Activated T-helper 1 cell treated with anti-CD3 and anti-CD28 coated beads, Interleukin-12 subunit alpha, Interleukin-12 subunit beta, Interleukin-2, Interleukin-4 antibody, amounts not matched to agents 30 ng/mL and 10 ng/mL and 1 ng/mL, durations not matched to agents 14 hours and 24 hours and 36 hours (primary cell): ENCODE measurements at regions not wholly inside any gene's neighbourhood (a gene's known extent, or its start where the extent isn't known, plus 50 kb on each side); places are given as distances from the start of the nearest gene placed in this dataset.

Source experiments
- DNase-seq: peaks from one replicate; pipeline ENCODE4 v3.0.0; 2021; ENCODE audit warnings: low spot score
- H3K27ac Mint-ChIP-seq: one replicate; pipeline ENCODE4 v1.8.0; 2021; ENCODE audit warnings: mild to moderate bottlenecking, mixed read lengths
- H3K27me3 Mint-ChIP-seq: one replicate; pipeline ENCODE4 v1.8.0; 2022; ENCODE audit warnings: mild to moderate bottlenecking, moderate library complexity, mixed read lengths; ENCODE audit not compliant: insufficient read depth
- H3K36me3 Mint-ChIP-seq: one replicate; pipeline ENCODE4 v1.8.0; 2021; ENCODE audit warnings: low read depth, mixed read lengths
- H3K4me1 Mint-ChIP-seq: one replicate; pipeline ENCODE4 v1.8.0; 2021; ENCODE audit warnings: low read depth, mixed read lengths
- H3K4me3 Mint-ChIP-seq: one replicate; pipeline ENCODE4 v1.8.0; 2021; ENCODE audit warnings: mild to moderate bottlenecking, moderate library complexity, mixed read lengths
- H3K9me3 Mint-ChIP-seq: one replicate; pipeline ENCODE4 v1.8.0; 2021; ENCODE audit warnings: mixed read lengths
- intact Hi-C: fragments of 100-400 bp; cut with micrococcal nuclease; formaldehyde crosslinking; loops from one replicate; pipeline ENCODE4 v1.15.1; 2024

GRCh38 chr20:39654171-39654570 is 692.0 kb downstream of the DHX35 start:
- Mint-ChIP-seq H3K4me3 (no peak overlapping the region), H3K27ac (no peak overlapping the region), H3K36me3 (no peaks in the 10 kb centered on the region), H3K27me3 (peaks cover 4% of the 10 kb centered on the region), H3K4me1 (no peaks in the 10 kb centered on the region), H3K9me3 (peaks cover 3% of the 10 kb centered on the region)
- no peak for DNase-seq
- intact Hi-C loops = no loop called here

DNA sequence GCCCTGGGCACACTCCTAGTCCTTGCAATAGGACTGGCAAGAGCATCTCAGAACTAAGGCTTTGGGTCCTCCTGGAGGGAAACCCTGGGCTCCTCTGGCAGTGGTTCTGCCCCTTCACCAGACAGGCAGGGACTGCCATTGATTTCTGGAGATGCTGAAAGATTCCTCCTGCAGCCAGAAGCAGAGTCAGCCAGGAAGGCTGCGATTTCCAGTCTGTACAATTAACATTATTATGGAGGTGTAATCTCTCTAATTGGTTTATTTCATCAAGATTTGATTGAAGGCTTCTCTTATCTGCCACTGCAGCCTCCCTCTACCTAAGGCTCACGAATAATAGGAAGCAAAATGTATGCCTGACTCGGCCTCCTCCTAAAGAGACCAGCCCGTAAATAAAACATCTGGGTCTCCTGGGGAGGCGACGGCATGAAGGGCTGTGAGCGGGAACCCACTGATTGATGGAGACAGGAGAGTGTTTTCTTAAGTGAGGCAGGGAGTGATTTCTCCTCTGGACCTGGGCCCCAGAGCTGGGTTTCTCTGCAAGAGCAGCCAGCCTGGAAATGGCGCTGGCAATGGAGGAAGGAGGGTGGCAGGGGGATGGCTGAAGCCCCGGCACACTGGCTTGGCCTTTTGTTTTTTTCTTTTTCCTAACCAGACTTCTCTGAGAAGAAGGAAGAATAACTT is 689.6 kb downstream of the DHX35 start:
- Mint-ChIP-seq H3K36me3 (no peaks in the 10 kb centered on the region), H3K27ac (no peak overlapping the region), H3K27me3 (peaks cover 4% of the 10 kb centered on the region), H3K4me1 (no peaks in the 10 kb centered on the region), H3K9me3 (peaks cover 3% of the 10 kb centered on the region), H3K4me3 (no peak overlapping the region)
- DNase-seq = no peak
- intact Hi-C loops = no loop called here

DNA sequence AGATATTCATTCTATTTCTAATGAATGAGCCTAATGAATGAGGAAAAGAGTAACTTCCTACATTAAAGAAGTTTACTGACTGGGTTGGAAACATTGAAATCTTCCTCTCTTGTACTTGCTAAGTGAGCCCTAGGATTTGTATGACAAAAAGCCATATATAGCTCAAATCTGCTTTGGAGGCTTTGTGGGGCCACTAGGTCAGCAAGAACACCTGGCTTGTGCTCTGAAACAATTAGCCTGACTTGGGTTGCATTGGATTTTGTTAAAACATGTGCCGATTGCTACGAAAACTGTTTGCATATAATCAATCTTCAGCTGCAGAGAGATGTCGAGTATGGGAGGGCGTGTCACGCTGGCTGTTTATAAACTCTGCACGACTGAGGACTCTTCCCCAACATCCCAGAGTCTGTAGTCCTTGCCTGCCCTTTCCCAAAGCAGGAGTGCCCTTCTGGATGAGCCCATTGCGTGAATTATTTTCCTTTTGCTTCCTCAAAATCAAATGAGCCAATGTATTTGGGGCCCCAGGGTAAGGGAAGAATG is 684.8 kb downstream of the DHX35 start:
- intact Hi-C loops = no loop called here
- Mint-ChIP-seq H3K4me1 (no peaks in the 10 kb centered on the region), H3K27me3 (no peaks in the 10 kb centered on the region), H3K9me3 (no peaks in the 10 kb centered on the region), H3K27ac (no peak overlapping the region), H3K4me3 (no peak overlapping the region), H3K36me3 (no peaks in the 10 kb centered on the region)
- DNase-seq = no peak

DNA sequence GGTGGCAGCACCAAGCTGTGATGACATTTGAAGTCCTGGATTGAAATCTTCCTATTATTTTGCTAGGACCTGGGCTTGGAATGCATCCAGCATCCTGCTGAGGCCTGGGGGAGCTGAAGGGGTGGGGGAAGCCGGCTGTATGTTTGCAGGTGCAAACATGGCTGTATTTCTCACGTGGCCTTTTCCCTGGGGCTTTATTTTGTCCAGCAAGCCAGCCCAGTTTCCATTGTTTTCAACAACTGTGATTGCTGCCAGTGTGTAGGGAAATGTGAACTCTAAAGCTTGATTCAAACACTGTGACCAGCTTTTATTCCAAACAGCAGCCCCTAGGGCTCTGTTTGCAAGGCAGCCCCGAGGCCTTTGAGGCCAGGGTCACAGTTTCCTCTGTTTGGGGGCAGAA is 683.0 kb downstream of the DHX35 start:
- Mint-ChIP-seq H3K9me3 (no peaks in the 10 kb centered on the region), H3K36me3 (no peaks in the 10 kb centered on the region), H3K27ac (no peak overlapping the region), H3K4me1 (no peaks in the 10 kb centered on the region), H3K27me3 (no peaks in the 10 kb centered on the region), H3K4me3 (no peak overlapping the region)
- DNase-seq = no peak
- intact Hi-C loops = no loop called here

DNA sequence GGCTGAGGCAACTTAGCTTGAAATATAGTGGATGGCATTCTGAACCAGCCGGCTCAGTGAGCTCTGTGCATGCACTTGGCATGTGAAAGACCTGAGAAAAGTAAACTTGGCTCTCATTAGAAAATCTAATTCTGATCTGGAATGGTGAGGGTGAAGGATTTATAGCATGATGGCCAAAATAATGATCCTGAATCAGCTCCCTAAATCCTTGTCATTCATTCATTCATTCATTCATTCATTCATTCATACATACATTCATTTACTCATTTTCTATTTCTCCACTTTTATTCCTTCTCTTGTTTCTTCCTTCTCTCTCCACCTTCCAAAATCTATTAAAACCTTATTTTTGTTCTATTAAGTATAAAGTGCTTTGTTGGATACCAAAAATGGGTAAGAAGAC is 681.1 kb downstream of the DHX35 start:
- Mint-ChIP-seq H3K27me3 (no peaks in the 10 kb centered on the region), H3K9me3 (no peaks in the 10 kb centered on the region), H3K36me3 (no peaks in the 10 kb centered on the region), H3K4me3 (no peak overlapping the region), H3K27ac (no peak overlapping the region), H3K4me1 (no peaks in the 10 kb centered on the region)
- intact Hi-C loops = no loop called here
- no peak for DNase-seq

DNA sequence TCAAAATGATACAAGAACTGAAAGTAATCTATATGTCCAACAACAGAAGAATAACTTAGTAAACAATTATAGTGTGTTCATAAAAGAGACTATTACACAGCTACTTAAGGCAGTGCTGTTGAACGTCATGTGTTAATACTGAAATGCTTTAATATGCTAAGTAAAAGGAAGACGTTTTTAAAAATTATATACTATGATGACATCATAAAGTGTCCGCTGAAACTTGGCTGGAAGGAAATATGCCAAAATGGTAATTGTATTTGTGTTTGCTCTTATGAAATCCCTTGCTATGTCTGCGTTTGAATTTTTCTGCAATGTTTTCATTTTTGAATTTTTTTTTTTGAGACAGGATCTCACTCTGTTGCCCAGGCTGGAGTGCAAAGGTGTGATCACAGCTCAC is 679.3 kb downstream of the DHX35 start:
- no peak for DNase-seq
- H3K9me3 Mint-ChIP-seq = no peaks in the 10 kb centered on the region
- no peak overlapping the region for H3K4me3 Mint-ChIP-seq
- no peaks in the 10 kb centered on the region for H3K27me3 Mint-ChIP-seq
- intact Hi-C loops = no loop called here
- H3K4me1 Mint-ChIP-seq = no peaks in the 10 kb centered on the region
- no peaks in the 10 kb centered on the region for H3K36me3 Mint-ChIP-seq
- H3K27ac Mint-ChIP-seq = no peak overlapping the region

DNA sequence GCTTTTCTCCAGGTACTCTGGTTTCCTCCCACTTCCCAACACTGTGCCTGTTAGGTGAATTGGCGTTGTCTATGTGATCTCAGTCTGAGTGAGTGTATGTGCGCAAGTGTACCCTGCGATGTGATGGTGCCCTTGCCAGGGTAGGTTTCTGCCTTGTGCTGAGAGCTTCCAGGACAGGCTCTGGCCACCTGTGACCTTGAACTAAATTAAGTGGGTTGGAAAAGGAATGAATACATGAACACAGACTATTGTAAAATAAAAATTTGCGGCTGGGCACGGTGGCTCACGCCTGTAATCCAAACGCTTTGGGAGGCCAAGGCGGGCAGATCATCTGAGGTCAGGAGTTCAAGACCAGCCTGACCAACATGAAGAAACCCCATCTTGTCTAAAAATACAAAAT is 678.0 kb downstream of the DHX35 start:
- Mint-ChIP-seq H3K4me3 (no peak overlapping the region), H3K27me3 (no peaks in the 10 kb centered on the region), H3K27ac (no peak overlapping the region), H3K9me3 (no peaks in the 10 kb centered on the region), H3K4me1 (no peaks in the 10 kb centered on the region), H3K36me3 (no peaks in the 10 kb centered on the region)
- DNase-seq = no peak
- intact Hi-C loops = no loop called here

DNA sequence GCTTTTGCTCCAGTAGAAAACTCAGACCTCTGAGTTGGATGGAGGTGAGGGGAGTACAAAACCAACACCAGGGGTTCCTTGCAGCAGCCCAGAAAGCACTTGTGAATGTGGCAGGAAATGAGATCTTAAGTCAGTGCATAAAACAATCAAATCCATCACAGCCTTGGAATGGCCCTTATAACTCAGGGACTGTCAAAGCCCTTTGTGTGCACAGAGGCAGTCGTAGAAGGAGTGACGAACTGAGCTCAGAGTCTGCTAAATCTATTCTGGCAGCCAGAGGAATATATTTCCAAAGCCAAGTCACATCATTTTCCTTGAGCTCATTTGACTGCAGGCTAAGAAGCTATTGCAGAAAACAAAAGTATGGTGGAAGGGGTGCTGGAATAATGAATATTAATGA is 676.6 kb downstream of the DHX35 start:
- Mint-ChIP-seq H3K4me3 (no peak overlapping the region), H3K27ac (no peak overlapping the region), H3K36me3 (no peaks in the 10 kb centered on the region), H3K4me1 (no peaks in the 10 kb centered on the region), H3K9me3 (no peaks in the 10 kb centered on the region), H3K27me3 (no peaks in the 10 kb centered on the region)
- intact Hi-C loops = no loop called here
- no peak for DNase-seq

- no peaks in the 10 kb centered on the region for H3K9me3 Mint-ChIP-seq
- intact Hi-C loops = no loop called here
- DNase-seq = no peak
- H3K36me3 Mint-ChIP-seq = no peaks in the 10 kb centered on the region
- no peaks in the 10 kb centered on the region for H3K4me1 Mint-ChIP-seq
- no peaks in the 10 kb centered on the region for H3K27me3 Mint-ChIP-seq
- no peak overlapping the region for H3K4me3 Mint-ChIP-seq
- no peak overlapping the region for H3K27ac Mint-ChIP-seq
Measured at GRCh38 chr20:39633689-39634088, 671.5 kb downstream of the DHX35 start.

DNA sequence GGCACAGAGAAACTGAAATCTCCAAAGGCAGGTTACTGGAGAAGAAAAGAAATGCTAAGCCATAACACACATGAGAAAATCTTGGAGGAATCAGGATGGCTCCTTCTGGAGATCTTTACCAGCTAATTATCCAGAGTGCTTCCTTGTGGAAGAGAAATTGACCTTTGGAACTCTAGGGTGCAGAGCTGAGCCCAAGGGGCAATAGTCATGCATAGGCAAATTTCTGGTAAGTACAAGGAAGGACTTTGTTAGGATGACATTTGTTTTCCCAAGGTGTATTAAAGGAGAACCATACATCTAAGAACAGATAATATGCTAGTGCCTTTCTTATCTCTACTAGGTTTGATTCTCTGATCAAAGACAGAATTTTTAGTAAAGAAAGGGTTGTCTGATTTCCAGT is 670.6 kb downstream of the DHX35 start:
- no peak for DNase-seq
- Mint-ChIP-seq H3K4me3 (no peak overlapping the region), H3K9me3 (no peaks in the 10 kb centered on the region), H3K4me1 (no peaks in the 10 kb centered on the region), H3K27me3 (no peaks in the 10 kb centered on the region), H3K36me3 (no peaks in the 10 kb centered on the region), H3K27ac (no peak overlapping the region)
- intact Hi-C loops = no loop called here

DNA sequence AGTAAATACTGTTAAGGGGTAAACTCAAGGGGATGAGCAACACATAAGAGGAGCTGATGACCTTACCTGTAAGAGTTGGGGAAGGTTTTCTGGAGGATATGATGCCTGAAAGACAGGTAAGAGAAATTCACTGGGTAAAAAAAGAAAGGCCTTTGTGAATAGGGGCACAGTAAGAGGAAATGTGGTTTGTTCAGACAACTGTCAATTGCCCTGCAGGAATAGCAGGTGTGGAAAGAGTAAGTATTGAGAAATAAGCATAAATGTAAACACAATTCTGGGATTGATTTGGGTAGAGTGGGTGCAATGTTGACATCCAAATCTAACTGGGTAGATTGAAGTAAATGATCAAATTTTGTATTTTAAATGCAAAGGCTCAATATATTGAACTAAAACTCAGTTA is 670.0 kb downstream of the DHX35 start:
- Mint-ChIP-seq H3K36me3 (no peaks in the 10 kb centered on the region), H3K27me3 (no peaks in the 10 kb centered on the region), H3K4me1 (no peaks in the 10 kb centered on the region), H3K27ac (no peak overlapping the region), H3K4me3 (no peak overlapping the region), H3K9me3 (no peaks in the 10 kb centered on the region)
- DNase-seq = no peak
- intact Hi-C loops = no loop called here

GRCh38 chr20:39631557-39631956 is 669.4 kb downstream of the DHX35 start:
- Mint-ChIP-seq H3K27me3 (no peaks in the 10 kb centered on the region), H3K27ac (no peak overlapping the region), H3K4me3 (no peak overlapping the region), H3K36me3 (no peaks in the 10 kb centered on the region), H3K9me3 (no peaks in the 10 kb centered on the region), H3K4me1 (no peaks in the 10 kb centered on the region)
- intact Hi-C loops = no loop called here
- no peak for DNase-seq

GRCh38 chr20:39630215-39630908 is 668.2 kb downstream of the DHX35 start:
- intact Hi-C loops = no loop called here
- no peaks in the 10 kb centered on the region for H3K36me3 Mint-ChIP-seq
- H3K27me3 Mint-ChIP-seq = no peaks in the 10 kb centered on the region
- H3K27ac Mint-ChIP-seq = no peak overlapping the region
- no peak overlapping the region for H3K4me3 Mint-ChIP-seq
- H3K4me1 Mint-ChIP-seq = no peaks in the 10 kb centered on the region
- no peak for DNase-seq
- H3K9me3 Mint-ChIP-seq = no peaks in the 10 kb centered on the region
